ENCODE measurements at regions not wholly inside any gene's neighbourhood (a gene's known extent, or its start where the extent isn't known, plus 50 kb on each side); places are given as distances from the start of the nearest gene placed in this dataset.

- H3K9ac ChIP-seq (ENCODE audit: control insufficient read depth, extremely low read depth, insufficient read depth, low read length): no peak overlapping the region
- H3K27me3 ChIP-seq (ENCODE audit: control insufficient read depth, extremely low read depth, insufficient read depth, low read length): no peaks in the 10 kb centered on the region
- H3K36me3 ChIP-seq (ENCODE audit: control insufficient read depth in 2 of 2, extremely low read depth in 1 of 2, insufficient read depth in 2 of 2, low read length in 2 of 2): no peaks in the 10 kb centered on the region
- H3K9me3 ChIP-seq (ENCODE audit: control insufficient read depth, low read depth, low read length): no peaks in the 10 kb centered on the region
- TF ChIP-seq EZH2 (IDR thresholded peaks at IDR 0.05; ENCODE audit: low read length): no peak
- TF ChIP-seq CTCF (optimal IDR thresholded peaks at IDR 0.05 in 1 of 3, IDR thresholded peaks at IDR 0.05 in 1 of 3, conservative IDR thresholded peaks at IDR 0.05 in 1 of 3; ENCODE audit: extremely low read depth in 1 of 3, insufficient read depth in 2 of 3, low read length in 3 of 3): no peak
- no peak overlapping the region for H3K4me2 ChIP-seq (ENCODE audit: control insufficient read depth, extremely low read depth, insufficient read depth, low read depth, low read length)
- H3K27ac ChIP-seq (ENCODE audit: control insufficient read depth, insufficient read depth, low read length): no peak overlapping the region
- FAIRE-seq (no peak), DNase-seq (ENCODE audit: low read depth, low spot score) (no peak)
- no peak overlapping the region for H2AFZ ChIP-seq (ENCODE audit: control insufficient read depth, low read length)
- no peak overlapping the region for H3K4me3 ChIP-seq (ENCODE audit: control insufficient read depth in 2 of 3, extremely low read depth in 1 of 3, insufficient read depth in 2 of 3, low read depth in 1 of 3, low read length in 3 of 3)
- dilution Hi-C loops (cut with MboI; ENCODE audit: extremely low pct_ligation_motif_present, low sequenced_read_pairs): no loop called here
- no peaks in the 10 kb centered on the region for H3K79me2 ChIP-seq (ENCODE audit: control insufficient read depth, insufficient read depth, low read length)
- no peaks in the 10 kb centered on the region for H4K20me1 ChIP-seq (ENCODE audit: control insufficient read depth, extremely low read depth, insufficient read depth, low read length)
- H3K4me1 ChIP-seq (ENCODE audit: control insufficient read depth, extremely low read depth, insufficient read depth, low read length): no peaks in the 10 kb centered on the region
- no peaks in the 10 kb centered on the region for H3K9me1 ChIP-seq (ENCODE audit: control insufficient read depth, extremely low read depth, insufficient read depth, low read length)
Observed at GRCh38 chr11:98772893-98773292, 247.9 kb upstream of the CNTN5 start.

GRCh38 chr11:98793276-98793675 lies 227.5 kb upstream of the CNTN5 start:
- Histone ChIP-seq H3K9me1 (ENCODE audit: control insufficient read depth, extremely low read depth, insufficient read depth, low read length) (no peaks in the 10 kb centered on the region), H3K4me2 (ENCODE audit: control insufficient read depth, extremely low read depth, insufficient read depth, low read depth, low read length) (no peak overlapping the region), H3K9ac (ENCODE audit: control insufficient read depth, extremely low read depth, insufficient read depth, low read length) (no peak overlapping the region), H3K4me1 (ENCODE audit: control insufficient read depth, extremely low read depth, insufficient read depth, low read length) (no peaks in the 10 kb centered on the region), H3K9me3 (ENCODE audit: control insufficient read depth, low read depth, low read length) (no peaks in the 10 kb centered on the region), H3K4me3 (ENCODE audit: control insufficient read depth in 2 of 3, extremely low read depth in 1 of 3, insufficient read depth in 2 of 3, low read depth in 1 of 3, low read length in 3 of 3) (no peak overlapping the region), H4K20me1 (ENCODE audit: control insufficient read depth, extremely low read depth, insufficient read depth, low read length) (no peaks in the 10 kb centered on the region), H3K36me3 (ENCODE audit: control insufficient read depth in 2 of 2, extremely low read depth in 1 of 2, insufficient read depth in 2 of 2, low read length in 2 of 2) (no peaks in the 10 kb centered on the region), H3K79me2 (ENCODE audit: control insufficient read depth, insufficient read depth, low read length) (no peaks in the 10 kb centered on the region), H3K27me3 (ENCODE audit: control insufficient read depth, extremely low read depth, insufficient read depth, low read length) (no peaks in the 10 kb centered on the region), H2AFZ (ENCODE audit: control insufficient read depth, low read length) (no peak overlapping the region), H3K27ac (ENCODE audit: control insufficient read depth, insufficient read depth, low read length) (no peak overlapping the region)
- dilution Hi-C loops (cut with MboI; ENCODE audit: extremely low pct_ligation_motif_present, low sequenced_read_pairs): no loop called here
- no peak for DNase-seq (ENCODE audit: low read depth, low spot score)
- TF ChIP-seq EZH2 (IDR thresholded peaks at IDR 0.05; ENCODE audit: low read length) (no peak), CTCF (optimal IDR thresholded peaks at IDR 0.05 in 1 of 3, IDR thresholded peaks at IDR 0.05 in 1 of 3, conservative IDR thresholded peaks at IDR 0.05 in 1 of 3; ENCODE audit: extremely low read depth in 1 of 3, insufficient read depth in 2 of 3, low read length in 3 of 3) (no peak)
- no peak for FAIRE-seq
